Mesenchymal stem cell (in vitro differentiated cells and primary cell): ENCODE measurements at regions not wholly inside any gene's neighbourhood (a gene's known extent, or its start where the extent isn't known, plus 50 kb on each side); places are given as distances from the start of the nearest gene placed in this dataset.

Experiments used
- DNase-seq: peaks from one replicate; pipeline ENCODE4 v3.0.0-alpha.2; 2013
- H2AFZ ChIP-seq: one replicate; pipeline ENCODE4 v1.6.1; 2013; ENCODE audit warnings: low read depth, mild to moderate bottlenecking, control low read depth, inconsistent platforms, low read length, moderate library complexity
- H2AK5ac ChIP-seq: 2 replicates; pipeline ENCODE4 v1.6.1; 2013; ENCODE audit warnings: low read length, moderate library complexity, mild to moderate bottlenecking, inconsistent platforms; ENCODE audit not compliant: severe bottlenecking
- H2BK120ac ChIP-seq: one replicate; pipeline ENCODE4 v1.6.1; 2013; ENCODE audit warnings: low read depth, mild to moderate bottlenecking, inconsistent platforms, low read length, moderate library complexity
- H2BK12ac ChIP-seq, 2 experiments: one replicate each; pipeline ENCODE4 v1.6.1; 2013; ENCODE audit warnings: inconsistent platforms in 2 of 2, low read length in 2 of 2, mild to moderate bottlenecking in 2 of 2, moderate library complexity in 2 of 2, control low read depth in 1 of 2
- H2BK15ac ChIP-seq: one replicate; pipeline ENCODE4 v1.6.1; 2013; ENCODE audit warnings: mild to moderate bottlenecking, low read depth, inconsistent platforms; ENCODE audit not compliant: poor library complexity, severe bottlenecking
- H2BK5ac ChIP-seq: 2 replicates; pipeline ENCODE4 v1.6.1; 2013; ENCODE audit warnings: low read depth, mild to moderate bottlenecking, low read length, control low read depth, inconsistent platforms; ENCODE audit not compliant: poor library complexity, severe bottlenecking
- H3K14ac ChIP-seq, 2 experiments: one replicate each; pipeline ENCODE4 v1.6.1; 2013; ENCODE audit warnings: inconsistent platforms in 2 of 2, low read length in 2 of 2, control low read depth in 1 of 2, mild to moderate bottlenecking in 1 of 2, moderate library complexity in 1 of 2
- H3K18ac ChIP-seq, 2 experiments: one replicate each; pipeline ENCODE4 v1.6.1; 2013; ENCODE audit warnings: inconsistent platforms in 2 of 2, low read length in 2 of 2, control low read depth in 1 of 2, low read depth in 1 of 2, mild to moderate bottlenecking in 1 of 2
- H3K23ac ChIP-seq, 2 experiments: one replicate each; pipeline ENCODE4 v1.6.1; 2013; ENCODE audit warnings: inconsistent platforms in 2 of 2, low read length in 2 of 2, mild to moderate bottlenecking in 2 of 2, moderate library complexity in 2 of 2, control low read depth in 1 of 2
- H3K27ac ChIP-seq: 2 replicates; pipeline ENCODE4 v1.5.1; 2013; ENCODE audit warnings: mild to moderate bottlenecking, moderate library complexity, low read length, control low read depth, inconsistent platforms; ENCODE audit not compliant: poor library complexity, severe bottlenecking
- H3K27me3 ChIP-seq, 2 experiments: 2 replicates each; pipeline versions ENCODE4 v1.6.1 to v1.7.0; 2013; ENCODE audit warnings: low read length in 2 of 2, mild to moderate bottlenecking in 2 of 2, moderate library complexity in 2 of 2, control low read depth in 1 of 2, inconsistent platforms in 1 of 2; ENCODE audit not compliant: control insufficient read depth in 1 of 2, insufficient read depth in 1 of 2
- H3K36me3 ChIP-seq, 2 experiments: 2 replicates each; pipeline versions ENCODE4 v1.6.1 to v1.7.0; 2013; ENCODE audit warnings: low read length in 2 of 2, control low read depth in 1 of 2, inconsistent platforms in 1 of 2, low read depth in 1 of 2, mild to moderate bottlenecking in 1 of 2; ENCODE audit not compliant: insufficient read depth in 2 of 2, control insufficient read depth in 1 of 2
- H3K4ac ChIP-seq, 2 experiments: one replicate each; pipeline ENCODE4 v1.6.1; 2013; ENCODE audit warnings: inconsistent platforms in 2 of 2, low read length in 2 of 2, mild to moderate bottlenecking in 2 of 2, moderate library complexity in 2 of 2, control low read depth in 1 of 2, low read depth in 1 of 2
- H3K4me1 ChIP-seq: 2 replicates; pipeline ENCODE4 v1.6.1; 2013; ENCODE audit warnings: low read depth, low read length, control low read depth; ENCODE audit not compliant: control insufficient read depth, insufficient read depth
- H3K4me2 ChIP-seq: 2 replicates; pipeline ENCODE4 v1.6.1; 2013; ENCODE audit warnings: low read length, mild to moderate bottlenecking, inconsistent platforms; ENCODE audit not compliant: poor library complexity, severe bottlenecking
- H3K4me3 ChIP-seq, 2 experiments: 2 replicates each; pipeline versions ENCODE4 v1.5.1 to v1.7.0; 2013; ENCODE audit warnings: low read length in 2 of 2, mild to moderate bottlenecking in 2 of 2, control low read depth in 1 of 2, low read depth in 1 of 2; ENCODE audit not compliant: insufficient read depth in 1 of 2
- H3K79me1 ChIP-seq: replicated peaks from 2 replicates; pipeline ENCODE4 v1.6.1; 2013; ENCODE audit warnings: mild to moderate bottlenecking, control low read depth, low read length, inconsistent platforms; ENCODE audit not compliant: poor library complexity, severe bottlenecking
- H3K9ac ChIP-seq: 2 replicates; pipeline ENCODE4 v1.7.0; 2013; ENCODE audit warnings: mild to moderate bottlenecking, low read length, moderate library complexity
- H3K9me3 ChIP-seq: 2 replicates; pipeline ENCODE4 v1.7.0; 2013; ENCODE audit warnings: mild to moderate bottlenecking, low read length; ENCODE audit not compliant: control insufficient read depth
- H4K8ac ChIP-seq: one replicate; pipeline ENCODE4 v1.6.1; 2013; ENCODE audit warnings: inconsistent platforms, mild to moderate bottlenecking, low read length, moderate library complexity
- H4K91ac ChIP-seq: one replicate; pipeline ENCODE4 v1.6.1; 2013; ENCODE audit warnings: mild to moderate bottlenecking, low read length, inconsistent platforms
- WGBS: methylation state at CpG from one replicate; pipeline ENCODE4 v1.1.7; 2013; ENCODE audit warnings: mixed read lengths; 5-methylcytosine and 5-hydroxymethylcytosine counted together

- no peak overlapping the region for H4K91ac ChIP-seq
- H3K9ac ChIP-seq, result no peak overlapping the region
- H3K14ac ChIP-seq, result no peak overlapping the region
- DNase-seq, result peak; percentile 87
- H3K4ac ChIP-seq, result no peak overlapping the region
- peak overlapping the region in 1 of 2 experiments; percentile 15 for H3K18ac ChIP-seq
- H2BK15ac ChIP-seq, result no peak overlapping the region
- peak overlapping the region; percentile 86 for H3K27ac ChIP-seq
- no peaks in the 10 kb centered on the region for H3K9me3 ChIP-seq
- no peak overlapping the region for H2BK12ac ChIP-seq
- H2BK5ac ChIP-seq, result no peak overlapping the region
- no peak overlapping the region for H4K8ac ChIP-seq
- no peak overlapping the region for H2BK120ac ChIP-seq
- 25% methylated on average over 3 of the region's 5 CpGs for WGBS
- H3K23ac ChIP-seq, result no peak overlapping the region
- H3K79me1 ChIP-seq, result no peaks in the 10 kb centered on the region
- peak overlapping the region; percentile 79 for H2AK5ac ChIP-seq
- H3K4me3 ChIP-seq, result peak overlapping the region in 1 of 2 experiments; percentile 35
- no peaks in the 10 kb centered on the region for H3K36me3 ChIP-seq
- no peak overlapping the region for H3K4me2 ChIP-seq
- H2AFZ ChIP-seq, result no peak overlapping the region
- H3K4me1 ChIP-seq, result peaks cover 8% of the 10 kb centered on the region
- no peaks in the 10 kb centered on the region for H3K27me3 ChIP-seq
These were observed 538.5 kb downstream of the HTR7 start for GRCh38 chr10:90319188-90319914.

GRCh38 chr10:90321132-90321816 lies 536.6 kb downstream of the HTR7 start:
- Histone ChIP-seq H2AFZ (no peak overlapping the region), H4K91ac (no peak overlapping the region), H2BK120ac (no peak overlapping the region), H3K14ac (no peak overlapping the region), H3K36me3 (no peaks in the 10 kb centered on the region), H3K4ac (no peak overlapping the region), H3K9me3 (no peaks in the 10 kb centered on the region), H2BK15ac (no peak overlapping the region), H3K23ac (no peak overlapping the region), H4K8ac (no peak overlapping the region), H3K4me1 (peaks cover 8% of the 10 kb centered on the region), H3K27me3 (no peaks in the 10 kb centered on the region), H2BK12ac (no peak overlapping the region), H3K4me2 (no peak overlapping the region), H3K79me1 (no peaks in the 10 kb centered on the region), H2BK5ac (no peak overlapping the region), H3K18ac (no peak overlapping the region), H2AK5ac (no peak overlapping the region), H3K4me3 (no peak overlapping the region), H3K27ac (peak overlapping the region; percentile 62), H3K9ac (no peak overlapping the region)
- WGBS, result 96% methylated on average over 2 of the region's 3 CpGs
- DNase-seq, result no peak

GRCh38 chr10:90326498-90327267 lies 531.2 kb downstream of the HTR7 start:
- 56% methylated on average over 2 of the region's 2 CpGs for WGBS
- Histone ChIP-seq H3K36me3 (no peaks in the 10 kb centered on the region), H4K91ac (no peak overlapping the region), H3K9ac (no peak overlapping the region), H3K4me3 (no peak overlapping the region), H3K14ac (no peak overlapping the region), H2BK12ac (no peak overlapping the region), H2BK120ac (no peak overlapping the region), H3K18ac (no peak overlapping the region), H3K23ac (no peak overlapping the region), H3K4me2 (no peak overlapping the region), H3K4me1 (no peaks in the 10 kb centered on the region), H2AFZ (no peak overlapping the region), H3K27ac (peak overlapping the region; percentile 72), H3K27me3 (no peaks in the 10 kb centered on the region), H2AK5ac (no peak overlapping the region), H3K79me1 (no peaks in the 10 kb centered on the region), H3K9me3 (no peaks in the 10 kb centered on the region), H3K4ac (no peak overlapping the region), H2BK15ac (no peak overlapping the region), H4K8ac (no peak overlapping the region), H2BK5ac (no peak overlapping the region)
- DNase-seq, result peak; percentile 45

GRCh38 chr10:90327611-90328010 lies 530.2 kb downstream of the HTR7 start:
- no peak overlapping the region for H2BK5ac ChIP-seq
- H3K27me3 ChIP-seq, result no peaks in the 10 kb centered on the region
- no peak overlapping the region for H3K18ac ChIP-seq
- H3K9ac ChIP-seq, result no peak overlapping the region
- H2BK15ac ChIP-seq, result no peak overlapping the region
- H3K79me1 ChIP-seq, result no peaks in the 10 kb centered on the region
- 83% methylated on average over 1 of the region's 4 CpGs for whole genome bisulfite sequencing
- H3K14ac ChIP-seq, result no peak overlapping the region
- no peak overlapping the region for H2BK12ac ChIP-seq
- H3K4me3 ChIP-seq, result no peak overlapping the region
- no peak overlapping the region for H4K8ac ChIP-seq
- no peak overlapping the region for H3K27ac ChIP-seq
- H3K23ac ChIP-seq, result no peak overlapping the region
- no peaks in the 10 kb centered on the region for H3K36me3 ChIP-seq
- H4K91ac ChIP-seq, result no peak overlapping the region
- no peak overlapping the region for H3K4me2 ChIP-seq
- no peaks in the 10 kb centered on the region for H3K4me1 ChIP-seq
- no peak for DNase-seq
- no peak overlapping the region for H2BK120ac ChIP-seq
- no peak overlapping the region for H2AFZ ChIP-seq
- no peak overlapping the region for H3K4ac ChIP-seq
- no peaks in the 10 kb centered on the region for H3K9me3 ChIP-seq
- no peak overlapping the region for H2AK5ac ChIP-seq
